ENCODE measurements at regions not wholly inside any gene's neighbourhood (a gene's known extent, or its start where the extent isn't known, plus 50 kb on each side); places are given as distances from the start of the nearest gene placed in this dataset.

GRCh38 chr5:53386341-53386740, 94.1 kb upstream of the FST start:
- Histone ChIP-seq H3K36me3 (ENCODE audit: insufficient read depth, low read length) (no peaks in the 10 kb centered on the region), H3K9ac (ENCODE audit: low read length) (no peak overlapping the region)
- no peak for DNase-seq

GRCh38 chr5:53389093-53389492, 91.3 kb upstream of the FST start:
- Histone ChIP-seq H3K27ac (ENCODE audit: low read length) (no peak overlapping the region), H2AFZ (ENCODE audit: low read length) (no peak overlapping the region), H3K9ac (ENCODE audit: low read length) (no peak overlapping the region), H3K4me1 (ENCODE audit: low read length) (no peaks in the 10 kb centered on the region), H3K36me3 (ENCODE audit: insufficient read depth, low read length) (no peaks in the 10 kb centered on the region), H3K4me3 (ENCODE audit: low read length) (no peak overlapping the region), H3K27me3 (ENCODE audit: low read length) (no peaks in the 10 kb centered on the region), H4K20me1 (ENCODE audit: insufficient read depth, low read depth, low read length) (no peaks in the 10 kb centered on the region), H3K9me2 (replicated peaks; ENCODE audit: insufficient read depth, low read length) (no peaks in the 10 kb centered on the region), H3K79me2 (ENCODE audit: low read length) (no peaks in the 10 kb centered on the region), H3K9me3 (ENCODE audit: low read length) (no peaks in the 10 kb centered on the region), H3K4me2 (ENCODE audit: low read depth, low read length, poor library complexity, severe bottlenecking) (no peak overlapping the region)
- no peak for DNase-seq

More at GRCh38 chr5:53386341-53386740, 94.1 kb upstream of the FST start:
- H3K4me2 ChIP-seq (ENCODE audit: low read depth, low read length, poor library complexity, severe bottlenecking), result no peak overlapping the region
- H3K27ac ChIP-seq (ENCODE audit: low read length), result no peak overlapping the region
- no peak overlapping the region for H3K4me3 ChIP-seq (ENCODE audit: low read length)
- H4K20me1 ChIP-seq (ENCODE audit: insufficient read depth, low read depth, low read length), result no peaks in the 10 kb centered on the region
- H3K9me3 ChIP-seq (ENCODE audit: low read length), result no peaks in the 10 kb centered on the region
- no peaks in the 10 kb centered on the region for H3K79me2 ChIP-seq (ENCODE audit: low read length)
- no peak overlapping the region for H2AFZ ChIP-seq (ENCODE audit: low read length)
- no peaks in the 10 kb centered on the region for H3K9me2 ChIP-seq (replicated peaks; ENCODE audit: insufficient read depth, low read length)
- no peaks in the 10 kb centered on the region for H3K27me3 ChIP-seq (ENCODE audit: low read length)
- no peaks in the 10 kb centered on the region for H3K4me1 ChIP-seq (ENCODE audit: low read length)

GRCh38 chr5:53392073-53392472, 88.4 kb upstream of the FST start:
- Histone ChIP-seq H3K27ac (ENCODE audit: low read length) (no peak overlapping the region), H3K36me3 (ENCODE audit: insufficient read depth, low read length) (no peaks in the 10 kb centered on the region), H4K20me1 (ENCODE audit: insufficient read depth, low read depth, low read length) (no peaks in the 10 kb centered on the region), H3K9me2 (replicated peaks; ENCODE audit: insufficient read depth, low read length) (no peaks in the 10 kb centered on the region), H3K4me2 (ENCODE audit: low read depth, low read length, poor library complexity, severe bottlenecking) (no peak overlapping the region), H3K9ac (ENCODE audit: low read length) (no peak overlapping the region), H3K79me2 (ENCODE audit: low read length) (no peaks in the 10 kb centered on the region), H2AFZ (ENCODE audit: low read length) (no peak overlapping the region), H3K27me3 (ENCODE audit: low read length) (no peaks in the 10 kb centered on the region), H3K4me1 (ENCODE audit: low read length) (no peaks in the 10 kb centered on the region), H3K4me3 (ENCODE audit: low read length) (no peak overlapping the region), H3K9me3 (ENCODE audit: low read length) (no peaks in the 10 kb centered on the region)
- DNase-seq, result no peak

- no peak overlapping the region for H3K4me2 ChIP-seq (ENCODE audit: low read depth, low read length, poor library complexity, severe bottlenecking)
- H2AFZ ChIP-seq (ENCODE audit: low read length), result no peak overlapping the region
- H3K9me3 ChIP-seq (ENCODE audit: low read length), result no peaks in the 10 kb centered on the region
- DNase-seq, result no peak
- H3K4me1 ChIP-seq (ENCODE audit: low read length), result no peaks in the 10 kb centered on the region
- no peaks in the 10 kb centered on the region for H4K20me1 ChIP-seq (ENCODE audit: insufficient read depth, low read depth, low read length)
- H3K4me3 ChIP-seq (ENCODE audit: low read length), result no peak overlapping the region
- no peaks in the 10 kb centered on the region for H3K36me3 ChIP-seq (ENCODE audit: insufficient read depth, low read length)
- no peaks in the 10 kb centered on the region for H3K27me3 ChIP-seq (ENCODE audit: low read length)
- no peaks in the 10 kb centered on the region for H3K9me2 ChIP-seq (replicated peaks; ENCODE audit: insufficient read depth, low read length)
- H3K79me2 ChIP-seq (ENCODE audit: low read length), result no peaks in the 10 kb centered on the region
- no peak overlapping the region for H3K9ac ChIP-seq (ENCODE audit: low read length)
- no peak overlapping the region for H3K27ac ChIP-seq (ENCODE audit: low read length)
Observed at GRCh38 chr5:53394808-53395207, 85.6 kb upstream of the FST start.

- Histone ChIP-seq H3K27me3 (ENCODE audit: low read length) (no peaks in the 10 kb centered on the region), H3K27ac (ENCODE audit: low read length) (no peak overlapping the region), H2AFZ (ENCODE audit: low read length) (no peak overlapping the region), H4K20me1 (ENCODE audit: insufficient read depth, low read depth, low read length) (no peaks in the 10 kb centered on the region), H3K36me3 (ENCODE audit: insufficient read depth, low read length) (no peaks in the 10 kb centered on the region), H3K9me3 (ENCODE audit: low read length) (no peaks in the 10 kb centered on the region), H3K9me2 (replicated peaks; ENCODE audit: insufficient read depth, low read length) (no peaks in the 10 kb centered on the region), H3K4me3 (ENCODE audit: low read length) (no peak overlapping the region), H3K79me2 (ENCODE audit: low read length) (no peaks in the 10 kb centered on the region), H3K9ac (ENCODE audit: low read length) (no peak overlapping the region), H3K4me1 (ENCODE audit: low read length) (no peaks in the 10 kb centered on the region), H3K4me2 (ENCODE audit: low read depth, low read length, poor library complexity, severe bottlenecking) (no peak overlapping the region)
- DNase-seq, result no peak
Observed at GRCh38 chr5:53397141-53397757, 83.2 kb upstream of the FST start.

- Histone ChIP-seq H3K4me3 (ENCODE audit: low read length) (no peak overlapping the region), H3K79me2 (ENCODE audit: low read length) (no peaks in the 10 kb centered on the region), H3K27me3 (ENCODE audit: low read length) (no peaks in the 10 kb centered on the region), H3K9me2 (replicated peaks; ENCODE audit: insufficient read depth, low read length) (no peaks in the 10 kb centered on the region), H3K9me3 (ENCODE audit: low read length) (no peaks in the 10 kb centered on the region), H3K9ac (ENCODE audit: low read length) (no peak overlapping the region), H2AFZ (ENCODE audit: low read length) (no peak overlapping the region), H3K27ac (ENCODE audit: low read length) (no peak overlapping the region), H3K4me1 (ENCODE audit: low read length) (no peaks in the 10 kb centered on the region), H4K20me1 (ENCODE audit: insufficient read depth, low read depth, low read length) (no peaks in the 10 kb centered on the region), H3K4me2 (ENCODE audit: low read depth, low read length, poor library complexity, severe bottlenecking) (no peak overlapping the region), H3K36me3 (ENCODE audit: insufficient read depth, low read length) (no peaks in the 10 kb centered on the region)
- no peak for DNase-seq
Observed at GRCh38 chr5:53397845-53398244, 82.6 kb upstream of the FST start.

- no peak overlapping the region for H3K27ac ChIP-seq (ENCODE audit: low read length)
- no peak overlapping the region for H3K9ac ChIP-seq (ENCODE audit: low read length)
- DNase-seq, result no peak
- no peaks in the 10 kb centered on the region for H3K36me3 ChIP-seq (ENCODE audit: insufficient read depth, low read length)
- H3K9me3 ChIP-seq (ENCODE audit: low read length), result no peaks in the 10 kb centered on the region
- no peaks in the 10 kb centered on the region for H3K9me2 ChIP-seq (replicated peaks; ENCODE audit: insufficient read depth, low read length)
- H4K20me1 ChIP-seq (ENCODE audit: insufficient read depth, low read depth, low read length), result no peaks in the 10 kb centered on the region
- no peak overlapping the region for H2AFZ ChIP-seq (ENCODE audit: low read length)
- H3K4me3 ChIP-seq (ENCODE audit: low read length), result no peak overlapping the region
- H3K4me1 ChIP-seq (ENCODE audit: low read length), result no peaks in the 10 kb centered on the region
- no peaks in the 10 kb centered on the region for H3K27me3 ChIP-seq (ENCODE audit: low read length)
- no peak overlapping the region for H3K4me2 ChIP-seq (ENCODE audit: low read depth, low read length, poor library complexity, severe bottlenecking)
- no peaks in the 10 kb centered on the region for H3K79me2 ChIP-seq (ENCODE audit: low read length)
Observed at GRCh38 chr5:53399926-53400697, 80.3 kb upstream of the FST start.

- H3K4me2 ChIP-seq (ENCODE audit: low read depth, low read length, poor library complexity, severe bottlenecking), result no peak overlapping the region
- H3K9ac ChIP-seq (ENCODE audit: low read length), result no peak overlapping the region
- no peaks in the 10 kb centered on the region for H3K27me3 ChIP-seq (ENCODE audit: low read length)
Observed at GRCh38 chr5:53403291-53403690, 77.1 kb upstream of the FST start.

More at GRCh38 chr5:53403291-53403690, 77.1 kb upstream of the FST start:
- no peaks in the 10 kb centered on the region for H3K4me1 ChIP-seq (ENCODE audit: low read length)
- no peak overlapping the region for H2AFZ ChIP-seq (ENCODE audit: low read length)
- H3K4me3 ChIP-seq (ENCODE audit: low read length), result no peak overlapping the region
- no peaks in the 10 kb centered on the region for H3K9me3 ChIP-seq (ENCODE audit: low read length)
- no peaks in the 10 kb centered on the region for H3K9me2 ChIP-seq (replicated peaks; ENCODE audit: insufficient read depth, low read length)
- no peak for DNase-seq
- no peaks in the 10 kb centered on the region for H3K79me2 ChIP-seq (ENCODE audit: low read length)
- H4K20me1 ChIP-seq (ENCODE audit: insufficient read depth, low read depth, low read length), result no peaks in the 10 kb centered on the region
- H3K36me3 ChIP-seq (ENCODE audit: insufficient read depth, low read length), result no peaks in the 10 kb centered on the region
- no peak overlapping the region for H3K27ac ChIP-seq (ENCODE audit: low read length)

All from Karpas-422 (cell line).